NCI-H2107 treated with DMSO at 0.1 percent for 48 hours (cell line): ENCODE measurements at regions not wholly inside any gene's neighbourhood (a gene's known extent, or its start where the extent isn't known, plus 50 kb on each side); places are given as distances from the start of the nearest gene placed in this dataset.
"Not testable (repeated sequence)": the region's sequence is repeated elsewhere in the genome, so short reads cannot be mapped to it uniquely, and the experiment has no call there.

Experiments used
- DNase-seq: peaks from one replicate; lab custom pipeline; 2025; ENCODE audit not compliant: unreplicated experiment; lab: John Stamatoyannopoulos, UW

- DNase-seq: no peak
Measured at GRCh38 chr3:25895031-25895430, 105.1 kb downstream of the OXSM start.

- no peak for DNase-seq
Measured at GRCh38 chr3:25895443-25895842, 105.6 kb downstream of the OXSM start.

GRCh38 chr3:25897019-25897418 lies 107.1 kb downstream of the OXSM start:
- no peak for DNase-seq

- DNase-seq: no peak
Measured at GRCh38 chr3:25899352-25900101, 109.6 kb downstream of the OXSM start.

GRCh38 chr3:25900161-25900560 lies 110.3 kb downstream of the OXSM start:
- no peak for DNase-seq

- DNase-seq: no peak
Measured at GRCh38 chr3:25901796-25902195, 111.9 kb downstream of the OXSM start.

- no peak for DNase-seq
Measured at GRCh38 chr3:25902586-25902985, 112.7 kb downstream of the OXSM start.

GRCh38 chr3:25903371-25904129 lies 113.7 kb downstream of the OXSM start:
- DNase-seq: no peak

GRCh38 chr3:25904206-25904605 lies 114.3 kb downstream of the OXSM start:
- no peak for DNase-seq

GRCh38 chr3:25906132-25906906 lies 116.4 kb downstream of the OXSM start:
- no peak for DNase-seq

- DNase-seq: no peak
Measured at GRCh38 chr3:25907081-25907480, 117.2 kb downstream of the OXSM start.

- DNase-seq: no peak
Measured at GRCh38 chr3:25910105-25910504, 120.2 kb downstream of the OXSM start.

GRCh38 chr3:25910997-25911396 lies 121.1 kb downstream of the OXSM start:
- no peak for DNase-seq

- DNase-seq: no peak
Measured at GRCh38 chr3:25911525-25912295, 121.8 kb downstream of the OXSM start.

GRCh38 chr3:25913179-25913578 lies 123.3 kb downstream of the OXSM start:
- DNase-seq: no peak

- no peak for DNase-seq
Measured at GRCh38 chr3:25915673-25916072, 125.8 kb downstream of the OXSM start.

- DNase-seq: no peak
Measured at GRCh38 chr3:25916321-25916720, 126.4 kb downstream of the OXSM start.

- DNase-seq: not testable (repeated sequence)
Measured at GRCh38 chr3:25931967-25932366, 142.1 kb downstream of the OXSM start.

- no peak for DNase-seq
Measured at GRCh38 chr3:25938566-25939325, 148.9 kb downstream of the OXSM start.

GRCh38 chr3:25940935-25941334 lies 151.0 kb downstream of the OXSM start:
- DNase-seq: no peak
